Spleen (tissue), 11 donors: ENCODE measurements at regions not wholly inside any gene's neighbourhood (a gene's known extent, or its start where the extent isn't known, plus 50 kb on each side); places are given as distances from the start of the nearest gene placed in this dataset.

ENCODE experiments used
- DNase-seq: peaks from one replicate; pipeline ENCODE4 v3.0.0-alpha.2; 2020
- H3K27ac ChIP-seq, 8 donors: fragments of 200-600 bp; sonication (generic) in 7 of 8; 1 replicate in 4 of 8; 2 replicates in 4 of 8; pipeline versions ENCODE4 v1.5.0 to v1.8.0; 2016 to 2021; ENCODE audit warnings: inconsistent platforms in 4 of 8, mild to moderate bottlenecking in 4 of 8, moderate library complexity in 1 of 8
- H3K27me3 ChIP-seq, 7 donors: fragments of 200-600 bp; sonication (generic) in 6 of 7; replicated peaks in 1 of 7; 1 replicate in 4 of 7; 2 replicates in 3 of 7; pipeline versions ENCODE4 v1.5.0 to v1.8.0; 2016 to 2021; ENCODE audit warnings: inconsistent platforms in 3 of 7, mild to moderate bottlenecking in 1 of 7
- H3K36me3 ChIP-seq, 6 donors: fragments of 200-600 bp; sonication (generic) in 5 of 6; 1 replicate in 4 of 6; 2 replicates in 2 of 6; pipeline versions ENCODE4 v1.5.0 to v1.8.0; 2016 to 2021; ENCODE audit warnings: inconsistent platforms in 2 of 6
- H3K4me1 ChIP-seq, 6 donors: fragments of 200-600 bp; sonication (generic) in 5 of 6; 1 replicate in 3 of 6; 2 replicates in 3 of 6; pipeline versions ENCODE4 v1.5.0 to v1.8.0; 2016 to 2021; ENCODE audit warnings: inconsistent platforms in 3 of 6
- H3K4me3 ChIP-seq, 8 donors: fragments of 200-600 bp; sonication (generic) in 7 of 8; 1 replicate in 4 of 8; 2 replicates in 4 of 8; pipeline versions ENCODE4 v1.5.0 to v1.8.0; 2016 to 2021; ENCODE audit warnings: inconsistent platforms in 4 of 8, mild to moderate bottlenecking in 4 of 8, moderate library complexity in 2 of 8
- H3K9me3 ChIP-seq, 8 donors: fragments of 200-600 bp; sonication (generic) in 7 of 8; 1 replicate in 4 of 8; 2 replicates in 4 of 8; pipeline versions ENCODE4 v1.5.0 to v1.8.0; 2016 to 2021; ENCODE audit warnings: inconsistent platforms in 4 of 8
- POLR2A ChIP-seq, 3 donors: fragments of 450-650 bp; IDR thresholded peaks; one replicate each; pipeline ENCODE4 v1.5.1; 2017; ENCODE audit warnings: antibody characterized with exemption in 3 of 3, mild to moderate bottlenecking in 1 of 3
- POLR2AphosphoS5 ChIP-seq, 3 donors: sonication (generic); formaldehyde crosslinking; IDR thresholded peaks; one replicate each; pipeline ENCODE4 v1.5.1; 2017; ENCODE audit warnings: antibody characterized with exemption in 3 of 3
- WGBS, 5 donors: extraction: QIAGEN DNeasy Blood & Tissue Kit in 3 of 5; methylation state at CpG; one replicate each; pipeline versions ENCODE4 v1.1.5 to v1.1.7; 2013 to 2018; 5-methylcytosine and 5-hydroxymethylcytosine counted together
- intact Hi-C: fragments of 100-400 bp; cut with DNase I; formaldehyde crosslinking; loops from one replicate; pipeline ENCODE4 v1.15.0; 2023; ENCODE audit warnings: low total_unique reads
- TF ChIP-seq, protein P1 (sequence below), 11 experiments: fragments of 200-600 bp in 7 of 11; fragments of 450-650 bp in 4 of 11; sonication (generic) in 4 of 11; IDR thresholded peaks in 8 of 11; conservative IDR thresholded peaks in 3 of 11; 1 replicate in 7 of 11; 2 replicates in 4 of 11; pipeline versions ENCODE4 v1.4.0 to v1.8.0; 2016 to 2021; ENCODE audit warnings: antibody characterized with exemption in 11 of 11, inconsistent platforms in 4 of 11, mild to moderate bottlenecking in 1 of 11
- donor health status: healthy with polysubstance abuse.
- donor health status: DM: no; HTN: no; CAD: no; lungs with moderate emphysema.
- donor health status: DM: no; HTN: no; CAD: no.
- donor health status: Bipolar disorder and iron deficiency.
- donor health status: healthy.
- donor health status: DM: no; HTN: no; CAD: no.
- donor health status: DM: yes; HTN: yes; CAD: no.

DNA sequence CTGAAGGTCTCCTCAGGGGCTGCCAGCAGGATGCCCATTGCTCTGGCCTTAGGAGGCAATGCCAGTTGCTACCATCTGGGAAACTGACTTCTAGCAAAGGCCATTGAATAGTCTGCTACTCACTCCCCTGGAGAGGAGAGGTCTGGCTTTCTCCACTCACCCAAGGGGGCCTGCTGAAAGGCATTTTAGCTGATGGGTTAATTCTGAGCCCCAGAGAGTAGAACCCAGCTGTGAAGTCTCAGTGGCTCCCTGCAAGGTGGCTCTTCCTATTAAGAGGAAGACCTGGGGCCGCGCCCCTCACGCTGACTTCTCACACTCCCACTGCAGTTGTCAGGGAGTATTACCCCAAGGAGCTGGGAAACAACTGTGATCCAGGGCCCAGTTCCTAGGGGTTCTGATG, 213.3 kb upstream of the GALNT2 start:
- no peak overlapping the region for H3K4me3 ChIP-seq
- H3K27me3 ChIP-seq: no peaks in the 10 kb centered on the region
- 80 to 100% (median 94%) methylated on average over 3 of the region's 3 CpGs for WGBS, 5 donors
- H3K9me3 ChIP-seq: no peaks in the 10 kb centered on the region
- intact Hi-C loops: no loop called here
- no peak for TF ChIP-seq POLR2A (IDR thresholded peaks at IDR 0.05)
- no peak for TF ChIP-seq POLR2AphosphoS5 (IDR thresholded peaks at IDR 0.05)
- TF ChIP-seq, protein P1, sequence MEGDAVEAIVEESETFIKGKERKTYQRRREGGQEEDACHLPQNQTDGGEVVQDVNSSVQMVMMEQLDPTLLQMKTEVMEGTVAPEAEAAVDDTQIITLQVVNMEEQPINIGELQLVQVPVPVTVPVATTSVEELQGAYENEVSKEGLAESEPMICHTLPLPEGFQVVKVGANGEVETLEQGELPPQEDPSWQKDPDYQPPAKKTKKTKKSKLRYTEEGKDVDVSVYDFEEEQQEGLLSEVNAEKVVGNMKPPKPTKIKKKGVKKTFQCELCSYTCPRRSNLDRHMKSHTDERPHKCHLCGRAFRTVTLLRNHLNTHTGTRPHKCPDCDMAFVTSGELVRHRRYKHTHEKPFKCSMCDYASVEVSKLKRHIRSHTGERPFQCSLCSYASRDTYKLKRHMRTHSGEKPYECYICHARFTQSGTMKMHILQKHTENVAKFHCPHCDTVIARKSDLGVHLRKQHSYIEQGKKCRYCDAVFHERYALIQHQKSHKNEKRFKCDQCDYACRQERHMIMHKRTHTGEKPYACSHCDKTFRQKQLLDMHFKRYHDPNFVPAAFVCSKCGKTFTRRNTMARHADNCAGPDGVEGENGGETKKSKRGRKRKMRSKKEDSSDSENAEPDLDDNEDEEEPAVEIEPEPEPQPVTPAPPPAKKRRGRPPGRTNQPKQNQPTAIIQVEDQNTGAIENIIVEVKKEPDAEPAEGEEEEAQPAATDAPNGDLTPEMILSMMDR (IDR thresholded peaks at IDR 0.05 in 8 of 11, conservative IDR thresholded peaks at IDR 0.05 in 3 of 11): no peak
- DNase-seq: no peak
- H3K27ac ChIP-seq: no peak overlapping the region
- no peaks in the 10 kb centered on the region for H3K36me3 ChIP-seq
- peaks cover 0 to 16% (median 13%) of the 10 kb centered on the region in 6 donors for H3K4me1 ChIP-seq

- peak overlapping the region in 1 of 8 donors; percentile 86 for H3K27ac ChIP-seq
- no peaks in the 10 kb centered on the region for H3K27me3 ChIP-seq
- intact Hi-C loops: no loop called here
- TF ChIP-seq POLR2AphosphoS5 (IDR thresholded peaks at IDR 0.05) (no peak), POLR2A (IDR thresholded peaks at IDR 0.05) (no peak)
- TF ChIP-seq, protein P1 (IDR thresholded peaks at IDR 0.05 in 8 of 11, conservative IDR thresholded peaks at IDR 0.05 in 3 of 11): no peak
- no peaks in the 10 kb centered on the region for H3K36me3 ChIP-seq
- H3K4me3 ChIP-seq: no peak overlapping the region
- H3K4me1 ChIP-seq: peaks cover 0 to 16% (median 13%) of the 10 kb centered on the region in 6 donors
- DNase-seq: no peak
- H3K9me3 ChIP-seq: no peaks in the 10 kb centered on the region
- WGBS, 5 donors: 81 to 95% (median 93%) methylated on average over 1 of the region's 1 CpG
Measured at GRCh38 chr1:229854620-229855019, 212.4 kb upstream of the GALNT2 start.

GRCh38 chr1:229856009-229856650, 210.9 kb upstream of the GALNT2 start:
- Histone ChIP-seq H3K9me3 (no peaks in the 10 kb centered on the region), H3K27me3 (no peaks in the 10 kb centered on the region), H3K4me1 (peaks cover 0 to 16% (median 13%) of the 10 kb centered on the region in 6 donors), H3K4me3 (peak overlapping the region in 5 of 8 donors; percentile 17 to 65 (median 26)), H3K27ac (peak overlapping the region; percentile 20 to 86 (median 63)), H3K36me3 (no peaks in the 10 kb centered on the region)
- intact Hi-C loops: no loop called here
- WGBS, 5 donors: 21 to 46% (median 31%) methylated on average over 5 to 7 of the region's 7 CpGs
- TF ChIP-seq POLR2AphosphoS5 (IDR thresholded peaks at IDR 0.05) (peak in 2 of 3 donors; percentile 38 to 39), POLR2A (IDR thresholded peaks at IDR 0.05) (no peak)
- DNase-seq: peak; percentile 89

- H3K4me1 ChIP-seq: peaks cover 0 to 16% (median 13%) of the 10 kb centered on the region in 6 donors
- TF ChIP-seq, protein P1 (IDR thresholded peaks at IDR 0.05 in 8 of 11, conservative IDR thresholded peaks at IDR 0.05 in 3 of 11): no peak
- TF ChIP-seq POLR2A (IDR thresholded peaks at IDR 0.05) (no peak), POLR2AphosphoS5 (IDR thresholded peaks at IDR 0.05) (no peak)
- H3K36me3 ChIP-seq: no peaks in the 10 kb centered on the region
- no peak overlapping the region for H3K4me3 ChIP-seq
- WGBS, 5 donors: 85 to 98% (median 92%) methylated on average over 4 of the region's 4 CpGs
- DNase-seq: no peak
- H3K27me3 ChIP-seq: no peaks in the 10 kb centered on the region
- intact Hi-C loops: no loop called here
- H3K27ac ChIP-seq: no peak overlapping the region
- no peaks in the 10 kb centered on the region for H3K9me3 ChIP-seq
Measured at GRCh38 chr1:229857585-229857984, 209.5 kb upstream of the GALNT2 start.
